D341Med (cell line): ENCODE measurements at regions not wholly inside any gene's neighbourhood (a gene's known extent, or its start where the extent isn't known, plus 50 kb on each side); places are given as distances from the start of the nearest gene placed in this dataset.
"Not testable (repeated sequence)": the region's sequence is repeated elsewhere in the genome, so short reads cannot be mapped to it uniquely, and the experiment has no call there.

ENCODE experiments used
- DNase-seq: peaks from one replicate; pipeline ENCODE4 v3.0.0; 2012; ENCODE audit warnings: low spot score

DNA sequence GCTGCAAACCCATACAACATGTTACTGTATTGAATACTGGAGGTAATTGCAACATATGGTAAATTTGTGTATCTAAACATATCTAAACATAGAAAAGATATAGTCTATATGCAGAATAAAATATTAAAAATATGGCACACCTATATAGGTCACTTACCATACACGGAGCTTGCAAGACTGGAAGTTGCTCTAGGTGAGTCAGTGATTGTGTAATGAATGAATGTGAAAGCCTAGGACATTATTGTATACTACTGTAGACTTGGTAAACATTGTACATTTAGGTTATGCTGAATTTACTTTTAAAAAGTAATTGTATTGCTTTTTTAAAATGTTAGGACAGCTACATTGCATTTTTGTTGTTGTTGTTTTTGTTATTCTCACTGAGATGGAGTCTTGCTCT is 968.8 kb downstream of the TLE1 start:
- no peak for DNase-seq

DNA sequence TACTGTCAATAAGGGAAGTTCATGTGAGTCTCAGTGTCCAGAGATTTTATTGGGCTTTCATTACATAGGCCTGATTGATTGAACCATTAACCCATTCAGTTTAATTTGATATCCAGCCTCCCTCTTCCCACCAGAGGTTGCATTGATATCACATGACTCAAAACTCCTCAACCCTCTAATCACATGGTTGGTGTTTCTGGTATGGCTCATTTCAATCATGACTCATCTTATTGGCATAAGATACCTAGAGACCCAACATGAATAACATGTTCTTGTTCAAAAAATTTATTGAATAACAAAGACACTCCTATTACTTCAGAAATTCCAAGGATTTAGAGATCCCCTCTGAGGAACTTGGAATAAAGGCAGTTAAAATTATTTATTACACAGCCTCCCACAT is 982.2 kb downstream of the TLE1 start:
- no peak for DNase-seq

- no peak for DNase-seq
Measured at GRCh38 chr9:80701061-80701460, 988.3 kb downstream of the TLE1 start.

DNA sequence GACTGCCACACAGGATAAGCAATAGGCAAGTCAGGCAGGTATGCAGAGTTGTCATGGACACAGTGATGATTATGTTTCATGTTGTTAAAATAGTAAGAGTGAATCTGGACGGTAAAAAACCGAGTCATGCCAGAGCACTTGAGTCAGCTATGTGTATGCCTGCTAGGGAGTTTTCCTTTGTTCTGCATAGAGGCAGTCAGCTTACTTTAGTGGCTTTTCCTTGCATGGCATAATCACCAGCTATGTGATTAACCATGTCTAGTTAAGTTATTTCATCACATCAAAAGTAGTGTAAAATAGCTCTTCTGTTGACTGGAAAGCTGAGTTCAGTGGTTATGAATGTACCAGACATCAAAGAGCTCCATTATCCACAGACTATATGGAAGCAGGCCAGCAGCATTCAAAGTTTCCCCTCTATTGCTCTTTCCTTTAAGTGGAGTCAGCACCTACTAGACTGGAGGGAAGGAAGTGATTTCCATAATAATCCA is 989.8 kb downstream of the TLE1 start:
- no peak for DNase-seq

GRCh38 chr9:80698725-80699410 is 990.5 kb downstream of the TLE1 start:
- DNase-seq, result no peak

DNA sequence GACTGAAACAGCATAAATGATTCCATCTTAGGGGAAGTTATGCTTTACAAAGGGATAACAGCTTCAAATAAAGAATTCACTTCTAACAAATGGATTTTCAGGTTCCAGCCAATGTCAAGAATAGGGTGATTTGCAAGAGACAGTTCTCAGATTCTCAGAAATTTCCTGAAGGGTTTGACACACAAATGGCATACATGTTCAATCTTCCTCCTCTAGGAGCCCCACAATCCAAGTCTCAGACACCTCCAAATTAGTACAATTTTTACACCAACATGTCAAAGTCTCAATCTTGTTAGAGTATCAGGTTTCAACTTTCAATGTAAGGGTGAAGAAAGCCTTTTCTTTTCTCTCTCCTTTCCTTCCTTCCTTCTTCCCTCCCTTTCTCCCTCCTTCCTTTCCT is 996.6 kb downstream of the TLE1 start:
- DNase-seq, result no peak

DNA sequence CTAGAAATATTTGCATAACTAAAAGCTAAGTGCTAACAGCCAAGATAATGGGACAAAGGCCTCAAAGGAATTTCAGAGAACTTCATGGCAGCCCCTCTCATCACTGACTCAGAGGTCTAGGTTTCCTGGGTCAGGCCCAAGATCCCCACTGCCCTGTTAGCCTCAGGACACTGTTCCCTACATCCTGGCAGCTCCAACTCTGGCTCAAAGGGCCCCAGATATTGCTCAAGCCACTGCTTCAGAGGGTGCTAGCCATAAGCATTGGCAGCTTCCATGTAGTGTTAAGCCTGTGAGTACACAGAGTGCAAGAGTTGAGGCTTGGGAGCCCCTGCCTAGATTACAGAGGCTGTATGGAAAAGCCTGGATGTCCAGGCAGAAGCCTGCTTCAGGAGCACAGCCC is 998.1 kb downstream of the TLE1 start:
- DNase-seq, result no peak

DNA sequence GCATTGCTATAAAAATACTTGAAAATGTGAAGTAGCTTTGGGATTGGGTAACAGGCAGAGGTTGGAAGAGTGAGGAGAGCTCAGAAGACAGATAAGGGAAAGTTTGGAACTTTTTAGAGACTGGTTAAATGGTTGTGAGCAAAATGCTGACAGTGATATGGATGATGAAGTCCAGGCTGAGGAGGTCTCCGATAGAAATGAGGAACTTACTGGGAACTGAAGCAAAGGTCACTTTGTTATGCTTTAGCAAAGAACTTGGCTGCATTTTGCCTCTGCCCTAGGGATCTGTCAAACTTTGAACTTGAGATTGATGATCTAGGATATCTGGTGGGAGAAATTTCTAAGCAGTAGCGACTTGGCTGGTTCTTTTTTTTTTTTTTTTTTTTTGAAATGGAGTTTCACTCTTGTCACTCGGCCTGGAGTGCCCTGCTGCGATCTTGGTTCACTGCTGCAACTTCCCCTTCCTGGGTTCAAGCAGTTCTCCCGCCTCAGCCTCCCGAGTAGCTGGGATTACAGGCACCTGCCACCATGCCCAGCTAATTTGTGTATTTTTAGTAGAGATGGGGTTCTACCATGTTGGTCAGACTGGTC is 998.9 kb downstream of the TLE1 start:
- DNase-seq, result no peak

DNA sequence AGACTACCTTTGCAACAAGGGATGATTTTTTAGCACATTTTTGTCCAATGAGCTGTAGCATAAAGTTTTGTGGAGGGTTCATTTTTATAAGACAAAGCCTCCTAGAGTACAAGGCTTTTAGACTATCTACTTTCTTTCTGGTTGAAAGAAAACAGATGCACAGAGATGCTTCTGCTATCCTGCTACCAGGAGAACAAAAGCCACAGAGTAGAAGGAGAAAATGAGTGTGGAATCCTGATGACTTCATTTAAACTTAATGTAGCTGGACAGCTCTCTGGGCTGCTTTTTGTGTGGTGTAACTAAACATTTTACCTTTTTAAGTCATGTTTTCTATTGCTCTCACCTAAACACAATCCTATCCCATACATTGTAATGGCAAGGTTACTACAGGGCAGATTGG is 1009.4 kb downstream of the TLE1 start:
- no peak for DNase-seq

- DNase-seq, result no peak
Measured at GRCh38 chr9:80678906-80679305, 1010.4 kb downstream of the TLE1 start.

DNA sequence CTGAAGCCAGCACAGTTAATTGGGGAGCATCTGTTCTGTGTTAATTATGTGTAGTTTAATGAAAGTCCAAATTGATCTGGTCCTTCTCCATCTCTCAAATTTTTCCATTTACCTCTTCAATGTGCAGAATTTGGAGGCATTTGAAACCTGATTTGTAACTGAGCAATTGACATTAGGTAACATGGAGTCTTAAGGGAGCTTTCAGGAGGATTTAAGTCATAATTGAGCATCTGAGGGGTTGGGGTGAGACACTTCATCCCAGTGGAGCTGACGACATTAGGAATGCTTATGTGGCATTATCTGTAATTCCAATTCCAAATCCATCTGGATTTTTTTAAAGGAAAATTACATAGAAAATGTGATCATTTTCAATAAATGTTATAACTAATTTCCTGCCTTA is 1015.9 kb downstream of the TLE1 start:
- no peak for DNase-seq

- DNase-seq, result no peak
Measured at GRCh38 chr9:80665479-80665878, 1023.9 kb downstream of the TLE1 start.

GRCh38 chr9:80664327-80665210 is 1024.8 kb downstream of the TLE1 start:
- DNase-seq, result no peak

DNA sequence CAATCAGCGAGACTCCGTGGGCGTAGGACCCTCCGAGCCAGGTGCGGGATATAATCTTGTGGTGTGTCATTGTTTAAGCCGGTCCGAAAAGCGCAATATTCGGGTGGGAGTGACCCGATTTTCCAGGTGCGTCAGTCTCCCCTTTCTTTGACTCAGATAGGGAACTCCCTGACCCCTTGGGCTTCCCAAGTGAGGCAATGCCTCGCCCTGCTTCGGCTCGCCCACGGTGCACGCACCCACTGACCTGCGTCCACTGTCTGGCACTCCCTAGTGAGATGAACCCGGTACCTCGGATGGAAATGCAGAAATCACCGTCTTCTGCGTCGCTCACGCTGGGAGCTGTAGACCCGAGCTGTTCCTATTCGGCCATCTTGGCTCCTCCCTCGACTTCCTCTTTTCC is 1029.6 kb downstream of the TLE1 start:
- not testable (repeated sequence) for DNase-seq

DNA sequence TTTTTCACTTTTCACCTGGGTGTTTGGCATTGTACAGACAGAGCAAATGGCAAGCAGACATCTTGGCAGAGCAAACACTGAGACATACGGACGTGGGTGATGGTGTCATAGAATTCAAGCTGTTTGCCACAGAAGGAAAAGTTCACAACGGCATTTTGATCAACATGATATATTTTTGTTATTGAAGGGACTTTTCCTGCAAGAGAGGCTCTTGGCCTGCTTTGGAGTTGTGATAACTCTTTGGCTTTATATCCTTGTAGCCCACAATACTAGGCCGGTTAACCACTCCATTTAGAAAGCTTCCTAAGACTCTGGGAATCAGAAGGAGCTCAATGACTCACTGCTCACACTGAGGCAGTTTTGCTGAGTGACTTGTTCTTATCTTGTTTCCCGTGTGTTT is 1038.3 kb downstream of the TLE1 start:
- DNase-seq, result no peak

GRCh38 chr9:80649496-80649895 is 1039.9 kb downstream of the TLE1 start:
- DNase-seq, result no peak

- no peak for DNase-seq
Measured at GRCh38 chr9:80649001-80649420, 1040.3 kb downstream of the TLE1 start.

- no peak for DNase-seq
Measured at GRCh38 chr9:80648336-80648735, 1041.0 kb downstream of the TLE1 start.

DNA sequence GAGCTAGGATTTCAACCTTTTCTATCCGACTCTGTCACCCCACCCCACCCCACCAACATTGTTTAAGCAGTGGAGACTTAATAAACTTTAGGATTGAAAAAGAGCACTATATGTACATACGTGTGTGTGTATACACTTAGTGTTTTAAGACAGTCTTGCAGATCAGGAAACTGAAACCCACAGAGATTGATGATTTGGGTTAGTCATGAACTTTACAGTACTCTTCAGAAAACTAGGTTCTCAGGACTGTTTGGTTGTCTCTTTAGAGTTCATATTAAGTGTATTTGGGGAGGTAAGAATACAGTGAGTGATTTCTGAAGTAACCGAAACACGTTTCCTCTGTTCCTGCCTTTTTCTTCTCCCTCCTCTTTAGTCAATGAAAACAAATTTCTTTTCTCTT is 1043.1 kb downstream of the TLE1 start:
- no peak for DNase-seq

DNA sequence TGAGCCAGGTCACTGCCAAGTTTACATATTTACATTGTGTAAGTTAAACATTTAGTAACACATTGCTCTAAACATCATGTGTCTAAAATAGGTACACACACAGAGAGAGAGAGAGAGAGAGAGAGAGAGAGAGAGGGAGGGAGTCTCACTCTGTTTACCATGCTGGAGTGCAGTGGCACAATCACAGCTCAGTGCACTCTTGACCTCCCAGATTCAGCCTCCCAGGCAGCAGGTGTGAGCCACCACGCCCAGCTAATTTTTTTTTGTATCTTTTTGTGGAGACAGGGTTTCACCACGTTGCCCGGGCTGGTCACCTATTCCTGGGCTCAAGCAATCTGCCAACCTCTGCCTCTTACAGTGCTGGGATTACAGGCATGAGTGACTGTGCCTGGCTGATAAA is 1045.3 kb downstream of the TLE1 start:
- no peak for DNase-seq

- DNase-seq, result no peak
Measured at GRCh38 chr9:80635065-80635464, 1054.3 kb downstream of the TLE1 start.

GRCh38 chr9:80632041-80632440 is 1057.3 kb downstream of the TLE1 start:
- no peak for DNase-seq

- no peak for DNase-seq
Measured at GRCh38 chr9:80622508-80622907, 1050.7 kb downstream of the TLE4 start.
